GM18951 (cell line): ENCODE measurements at regions not wholly inside any gene's neighbourhood (a gene's known extent, or its start where the extent isn't known, plus 50 kb on each side); places are given as distances from the start of the nearest gene placed in this dataset.

ENCODE experiments used
- POLR2A ChIP-seq: IDR thresholded peaks from 4 replicates; pipeline ENCODE4 v1.6.1; 2011; ENCODE audit warnings: mild to moderate bottlenecking; ENCODE audit not compliant: insufficient read length, insufficient read depth; ENCODE audit errors: extremely low read depth
- in situ Hi-C: fragments of 300-500 bp; cut with MboI; formaldehyde crosslinking; loops from one replicate; pipeline ENCODE4 v1.12.0; 2022; ENCODE audit warnings: low sequenced_read_pairs, mixed read lengths, inconsistent platforms; ENCODE audit not compliant: unreplicated experiment

DNA sequence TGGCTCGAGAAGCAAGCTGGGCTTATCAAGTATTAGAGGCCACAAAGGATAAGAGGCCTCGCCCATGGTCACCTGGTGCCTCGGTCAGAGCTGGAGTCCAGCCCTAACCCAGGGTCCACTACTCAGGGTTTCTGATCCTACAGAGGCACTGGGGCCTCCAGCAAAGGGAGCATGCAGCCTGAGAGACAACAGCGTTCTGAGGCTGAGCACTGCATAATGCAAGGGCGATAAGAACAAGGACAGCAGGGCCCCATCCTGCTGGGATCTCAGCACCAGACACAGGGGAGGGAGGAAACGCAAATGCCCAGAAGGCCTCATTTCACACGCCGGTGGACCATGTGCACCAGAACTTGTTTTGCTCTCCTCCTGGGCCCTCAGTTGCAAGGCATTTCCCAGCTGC is 63.0 kb downstream of the C5orf15 start:
- in situ Hi-C loops = no loop called here
- no peak for TF ChIP-seq POLR2A

DNA sequence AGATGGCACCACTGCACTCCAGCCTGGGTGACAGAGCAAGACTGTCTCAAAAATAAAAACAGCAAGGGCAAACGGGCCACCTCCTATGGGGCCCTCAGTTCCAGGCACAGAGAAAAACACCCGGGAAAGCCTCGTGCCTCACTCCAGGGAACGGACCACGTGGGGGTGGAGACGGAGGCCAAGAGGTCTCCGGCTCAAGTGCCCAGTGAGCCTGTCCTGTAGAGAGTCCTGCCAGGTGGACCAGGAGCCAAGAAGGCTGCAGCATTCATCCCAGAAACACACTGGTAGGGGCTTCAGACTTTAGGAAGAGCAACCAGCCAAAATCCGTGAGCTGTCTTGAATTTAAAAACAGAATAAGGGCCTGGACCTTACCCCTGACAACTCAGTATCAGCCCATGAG is 63.8 kb downstream of the C5orf15 start:
- in situ Hi-C loops = no loop called here
- no peak for TF ChIP-seq POLR2A

DNA sequence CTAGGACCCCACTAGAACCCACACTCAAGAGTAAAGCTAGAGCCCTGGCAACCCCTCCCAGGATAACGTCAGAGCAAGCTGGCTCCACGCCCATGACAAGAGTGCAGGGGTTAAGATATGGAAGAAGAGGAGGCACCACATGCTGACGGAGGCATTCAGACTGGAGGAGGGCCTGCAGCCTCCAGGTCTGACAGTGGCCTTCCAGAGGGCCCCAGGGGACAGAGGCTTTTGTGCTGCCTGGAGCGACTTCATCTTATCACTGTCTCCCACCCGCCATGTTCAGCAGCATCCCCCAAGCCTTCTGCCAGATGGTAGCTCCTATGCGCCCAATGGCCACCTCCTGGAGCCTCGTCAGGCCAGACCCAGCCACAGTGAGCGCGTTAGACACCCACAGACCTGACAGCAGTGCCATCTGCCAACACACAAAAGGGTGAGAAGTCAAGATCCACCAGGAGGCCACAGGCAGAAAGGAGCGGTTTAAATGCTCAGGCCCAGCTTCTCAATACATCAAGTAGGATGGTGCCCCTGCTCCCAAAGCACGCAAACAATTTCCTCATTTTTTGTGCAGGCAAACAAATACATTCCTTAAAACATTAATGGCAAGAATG is 65.8 kb downstream of the C5orf15 start:
- in situ Hi-C loops = no loop called here

DNA sequence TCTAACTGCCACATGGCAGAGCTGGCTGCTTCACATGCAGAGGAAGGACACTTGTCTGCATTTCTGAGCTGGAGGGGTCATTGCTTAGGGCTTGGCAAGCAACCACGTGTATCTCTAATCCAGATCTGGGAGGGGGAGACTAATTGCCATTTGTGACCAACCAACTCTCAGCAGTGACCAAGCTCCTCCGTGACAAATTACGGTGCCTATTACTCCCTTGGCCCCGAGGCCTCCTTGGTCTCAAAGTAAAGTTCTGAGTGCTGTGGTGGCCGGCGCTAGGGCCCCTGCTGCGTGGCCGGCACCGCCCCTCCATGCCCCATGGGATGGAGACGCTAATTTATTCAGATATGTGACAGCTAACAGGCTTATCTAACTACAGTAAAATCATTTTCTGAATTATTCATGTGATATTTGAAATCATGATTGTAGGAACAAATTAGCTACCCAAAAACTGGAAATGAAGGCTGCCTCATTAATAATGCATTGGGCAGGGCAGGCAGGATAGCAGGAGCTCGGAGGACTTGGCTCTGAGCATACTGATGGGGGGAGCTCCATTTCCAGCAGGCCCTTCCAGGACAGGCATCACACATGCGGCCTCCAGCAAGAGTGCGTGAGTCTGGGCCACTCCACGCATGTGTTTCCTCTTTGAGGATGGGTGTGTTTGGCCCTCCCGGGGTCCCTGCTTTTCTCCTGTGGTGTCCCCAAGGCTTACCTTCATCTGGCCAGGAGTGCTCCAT is 67.7 kb downstream of the C5orf15 start:
- in situ Hi-C loops = no loop called here

More for the DNA sequence above, 65.8 kb downstream of the C5orf15 start:
- TF ChIP-seq POLR2A = no peak

DNA sequence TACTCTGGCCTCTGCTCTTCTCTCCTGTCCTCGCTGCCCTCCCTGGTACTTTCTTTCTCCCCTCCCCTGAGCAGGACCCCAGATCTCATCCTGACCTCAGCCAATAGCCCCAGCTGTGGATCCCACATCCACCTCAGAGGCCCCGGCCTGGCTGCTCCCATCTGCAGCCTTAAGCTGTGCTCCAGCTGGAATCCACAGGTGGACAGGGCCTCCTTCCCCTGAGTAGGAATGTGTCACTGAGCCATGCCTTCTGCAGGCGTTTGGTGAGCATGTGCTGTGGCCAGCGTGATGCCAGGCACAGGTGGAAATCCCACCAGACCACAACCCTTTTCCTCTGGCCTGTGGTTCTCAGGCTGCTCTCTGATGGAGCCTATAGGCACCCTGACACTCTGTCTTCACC is 68.9 kb downstream of the C5orf15 start:
- TF ChIP-seq POLR2A = no peak
- in situ Hi-C loops = no loop called here

More for the DNA sequence above, 67.7 kb downstream of the C5orf15 start:
- no peak for TF ChIP-seq POLR2A

DNA sequence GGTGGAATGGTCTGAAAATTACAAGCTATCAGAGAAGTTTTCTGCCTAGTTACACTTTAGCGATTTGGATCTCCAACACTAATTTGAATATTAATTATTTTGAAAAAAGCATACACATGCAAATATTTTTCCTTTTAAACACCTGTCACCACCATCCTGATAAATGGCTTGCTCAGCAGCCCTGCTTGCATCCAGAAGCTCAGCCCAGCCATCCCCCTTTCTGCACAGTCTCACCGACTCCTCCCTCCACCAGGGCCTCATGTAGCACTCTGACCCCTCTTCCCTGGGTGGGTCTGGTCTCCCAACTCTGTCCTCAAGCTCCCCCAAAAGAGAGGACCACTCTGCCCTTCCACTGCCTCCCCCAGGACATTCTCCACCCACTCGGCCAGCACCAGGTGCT is 70.0 kb downstream of the C5orf15 start:
- in situ Hi-C loops = no loop called here
- TF ChIP-seq POLR2A = no peak

DNA sequence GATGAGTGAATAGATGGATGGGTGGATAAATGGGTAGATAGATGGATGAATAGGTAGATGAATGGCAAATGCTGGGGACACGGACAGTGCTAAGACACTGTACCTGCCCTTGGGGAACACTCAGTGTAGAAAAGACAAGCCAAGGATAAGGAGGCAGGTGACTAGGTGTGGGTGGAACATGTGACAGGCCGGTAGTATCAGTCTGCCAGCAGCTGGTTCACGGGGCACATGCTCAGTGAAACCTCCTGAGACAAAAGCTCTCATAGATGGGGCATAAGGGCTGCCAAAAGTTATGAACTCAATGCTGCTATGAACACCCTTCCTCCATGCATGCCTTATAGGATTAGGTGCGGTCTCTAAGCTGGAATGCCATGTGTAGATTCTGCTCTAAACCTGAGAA is 71.0 kb downstream of the C5orf15 start:
- in situ Hi-C loops = no loop called here
- TF ChIP-seq POLR2A = no peak

DNA sequence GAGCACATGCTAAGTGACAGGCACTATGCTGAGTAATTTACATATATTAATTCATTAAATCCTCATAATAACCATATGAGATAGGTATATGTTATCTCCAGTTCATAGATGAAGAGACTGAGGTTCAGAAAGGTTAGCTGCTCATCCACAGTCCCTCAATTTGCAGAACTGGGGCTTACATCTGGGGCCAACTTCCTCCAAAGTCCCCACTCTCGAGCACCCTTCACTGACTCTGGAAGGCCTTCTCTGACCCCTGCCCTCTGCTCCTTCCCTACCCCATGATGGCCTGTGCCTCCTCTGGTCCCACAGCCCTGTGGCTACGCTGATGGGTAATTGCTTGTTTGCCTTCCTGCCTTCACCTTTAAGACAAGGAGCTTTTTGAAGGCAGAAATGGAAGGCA is 71.6 kb downstream of the C5orf15 start:
- TF ChIP-seq POLR2A = no peak
- in situ Hi-C loops = no loop called here

DNA sequence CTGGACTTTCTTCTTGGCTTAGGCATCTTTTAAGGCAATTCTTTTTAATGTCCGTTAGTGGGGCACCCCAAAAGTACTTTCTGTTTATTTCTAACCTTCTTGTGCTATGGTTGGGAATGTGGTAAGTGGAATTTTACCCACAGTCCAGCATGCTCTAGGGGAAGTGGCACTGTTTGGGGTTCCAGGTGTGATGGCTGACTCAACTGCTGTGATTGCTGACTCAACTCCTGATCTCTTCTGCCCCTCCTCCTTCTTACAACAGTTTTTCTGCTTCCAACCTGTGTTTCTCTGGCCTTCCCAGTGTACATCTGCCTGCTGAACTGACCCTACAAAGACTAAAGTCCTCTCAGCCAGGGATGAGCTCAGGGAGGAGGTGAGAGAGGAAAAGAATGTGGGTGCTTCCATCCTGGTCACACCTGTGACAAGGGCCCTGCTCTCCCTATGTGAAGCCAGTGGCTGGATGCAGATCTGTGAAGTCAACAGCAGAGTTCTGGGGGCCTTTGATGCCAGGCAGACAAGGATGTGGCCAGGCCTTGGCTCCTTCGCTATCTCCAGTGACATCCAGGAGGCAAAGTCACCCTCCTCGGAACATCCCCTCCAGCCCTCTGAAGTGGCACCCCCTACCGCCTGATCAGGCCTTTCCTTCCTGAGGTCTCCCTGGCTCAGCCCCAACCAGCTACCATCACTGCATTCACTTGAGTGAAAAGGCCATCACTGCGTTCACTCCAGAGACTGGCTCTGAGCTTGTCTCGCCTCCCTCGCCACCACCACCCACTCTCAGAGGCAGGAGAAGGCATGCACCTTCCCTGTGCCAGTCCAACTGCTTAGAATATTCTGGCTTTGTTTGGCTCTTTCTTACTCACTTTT is 72.2 kb downstream of the C5orf15 start:
- no peak for TF ChIP-seq POLR2A
- in situ Hi-C loops = no loop called here

DNA sequence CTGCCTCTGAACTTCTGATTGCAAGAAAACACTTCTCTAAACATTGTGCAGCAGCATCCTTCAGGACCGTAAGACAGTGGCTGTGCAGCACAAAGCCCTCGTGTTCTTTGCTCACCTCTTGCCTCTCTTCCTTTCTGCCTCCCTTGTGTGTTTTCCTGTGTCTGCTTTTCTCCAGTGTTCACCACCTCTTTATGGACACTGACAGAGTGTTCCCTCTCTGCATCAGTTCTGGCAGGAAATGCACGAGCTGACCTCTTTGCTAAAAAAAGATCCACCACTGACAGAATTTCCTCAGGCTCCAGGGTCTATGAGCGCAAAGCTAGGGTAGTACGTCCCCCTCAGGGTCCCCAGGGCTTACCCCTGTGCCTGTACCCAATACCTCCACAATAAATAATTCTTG is 74.3 kb downstream of the C5orf15 start:
- in situ Hi-C loops = no loop called here
- no peak for TF ChIP-seq POLR2A

DNA sequence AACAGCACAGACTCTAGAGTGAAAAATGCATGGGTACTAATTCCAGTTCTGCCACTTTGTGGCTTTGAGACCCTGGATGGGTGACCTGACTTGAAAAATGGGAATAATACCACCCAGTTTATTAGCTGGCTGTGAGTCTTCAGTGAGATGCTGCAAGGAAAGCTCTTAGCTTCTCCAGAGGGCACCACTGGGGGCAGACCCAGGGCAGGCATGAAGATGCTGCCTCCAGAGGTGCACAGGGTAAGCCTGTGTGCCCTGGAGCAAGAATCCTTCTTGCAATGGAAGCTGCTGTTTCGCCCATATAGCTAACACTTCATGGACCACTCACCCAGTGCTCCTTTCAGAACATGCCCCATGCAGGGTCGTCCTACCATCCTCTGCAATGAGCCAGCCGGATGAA is 75.7 kb downstream of the C5orf15 start:
- in situ Hi-C loops = no loop called here
- TF ChIP-seq POLR2A = no peak

DNA sequence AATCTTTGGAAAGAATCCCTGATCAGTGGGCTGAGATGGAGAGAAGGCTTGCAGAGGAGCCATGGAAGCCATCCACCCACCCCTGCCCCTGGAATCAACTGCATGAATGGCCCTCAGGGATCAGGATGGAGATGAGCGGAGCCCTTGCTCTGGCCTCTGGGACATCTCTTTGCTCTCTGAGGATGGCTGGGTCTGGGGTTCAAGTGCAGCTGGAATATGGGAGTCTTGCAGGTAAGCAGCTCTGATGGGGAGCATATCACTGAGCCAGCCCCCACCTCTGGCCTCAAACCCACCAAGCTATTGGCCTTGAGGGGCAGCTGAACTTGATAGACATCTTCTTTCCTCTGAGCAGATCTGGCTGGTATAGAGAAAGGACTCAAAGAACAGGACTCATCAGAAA is 76.1 kb downstream of the C5orf15 start:
- TF ChIP-seq POLR2A = no peak
- in situ Hi-C loops = no loop called here

DNA sequence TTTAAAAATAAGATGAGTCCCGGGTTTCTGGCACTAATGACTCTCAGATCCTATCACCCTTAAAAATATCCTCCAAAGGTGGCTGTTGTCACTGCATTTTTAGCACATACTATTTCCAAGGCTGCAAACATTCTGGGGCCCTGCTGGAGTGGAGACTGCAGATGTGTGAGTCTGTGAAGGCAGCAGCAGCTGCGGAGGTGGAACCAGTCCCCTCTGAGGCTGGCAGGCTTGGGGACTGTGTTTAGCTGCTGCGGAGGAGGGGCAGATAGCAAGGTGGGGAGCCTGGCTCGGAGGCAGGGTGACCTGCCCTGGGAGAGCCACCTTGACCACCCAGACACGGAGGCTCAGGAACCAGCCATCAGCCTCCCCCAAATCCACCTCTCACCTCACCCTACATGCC is 77.0 kb downstream of the C5orf15 start:
- TF ChIP-seq POLR2A = no peak
- in situ Hi-C loops = no loop called here

DNA sequence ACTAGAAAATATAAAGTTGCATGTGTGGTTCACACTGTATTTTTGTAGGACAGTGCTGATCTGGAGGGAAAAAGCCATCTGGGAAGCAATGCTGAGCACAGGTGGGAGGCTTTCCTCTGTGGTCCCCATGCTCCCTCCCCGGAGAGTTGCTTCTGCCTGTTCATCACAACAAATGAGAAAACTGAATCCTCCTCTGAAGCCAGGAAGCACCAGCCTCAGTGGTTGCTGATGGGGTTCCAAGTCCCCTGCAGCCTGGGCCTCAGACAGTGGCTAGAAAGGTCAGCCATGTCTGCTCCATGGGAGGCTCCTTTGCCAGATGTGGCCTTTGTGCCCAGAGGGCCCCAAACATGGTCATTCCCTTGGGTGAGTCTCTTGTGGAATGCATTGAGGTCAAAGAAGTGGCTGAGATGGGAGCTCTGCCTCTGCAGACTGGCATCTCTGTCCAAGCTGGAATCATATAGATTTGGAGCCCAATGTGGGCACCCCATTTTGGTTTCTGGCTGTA is 77.6 kb downstream of the C5orf15 start:
- in situ Hi-C loops = no loop called here
- TF ChIP-seq POLR2A = no peak

DNA sequence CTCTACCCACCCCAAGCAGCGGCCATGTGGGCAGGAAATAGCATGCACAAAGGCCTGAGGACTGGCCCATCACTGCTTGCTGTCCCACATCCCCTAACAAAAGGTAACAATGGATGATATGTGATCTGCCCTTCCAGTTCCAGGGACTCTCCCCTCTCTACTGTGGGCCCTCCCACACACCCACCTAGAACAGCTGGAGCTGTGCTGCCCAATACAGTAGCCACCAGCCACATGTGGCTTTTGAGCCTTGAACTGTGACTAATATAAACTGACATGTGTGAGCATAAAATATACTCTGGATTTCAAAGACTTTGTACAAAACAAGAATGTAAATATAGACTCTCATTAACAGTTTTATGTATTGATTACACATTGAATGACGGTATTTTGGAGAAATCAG is 78.1 kb downstream of the C5orf15 start:
- no peak for TF ChIP-seq POLR2A
- in situ Hi-C loops = no loop called here
